HG02798 (cell line): ENCODE measurements at regions not wholly inside any gene's neighbourhood (a gene's known extent, or its start where the extent isn't known, plus 50 kb on each side); places are given as distances from the start of the nearest gene placed in this dataset.
"Not testable (repeated sequence)": the region's sequence is repeated elsewhere in the genome, so short reads cannot be mapped to it uniquely, and the experiment has no call there.

Experiments
- ATAC-seq: cut with Tn5 transposase; IDR thresholded peaks from one replicate; pipeline ENCODE4 v1.9.1; 2021; ENCODE audit warnings: mild to moderate bottlenecking; ENCODE audit not compliant: unreplicated experiment, poor library complexity

DNA sequence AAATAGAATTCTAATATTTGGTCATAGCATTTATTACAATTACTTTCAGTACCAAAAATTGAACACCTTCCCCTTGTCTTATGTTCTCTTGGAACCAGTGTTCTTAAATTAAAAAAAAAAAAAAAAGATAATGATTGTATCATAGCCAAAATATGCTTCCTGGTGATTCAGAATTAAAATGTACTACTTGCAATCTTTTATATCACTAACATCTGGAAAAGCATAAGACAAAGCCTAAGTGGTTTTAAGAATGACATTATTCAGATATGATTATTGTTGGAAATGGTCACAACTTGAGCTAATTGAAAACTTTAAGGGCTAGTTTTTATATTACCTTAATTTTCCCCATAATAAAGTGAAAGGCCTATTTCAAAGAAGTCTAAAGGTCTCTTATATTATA lies 493.3 kb upstream of the MARCKS start:
- no peak for ATAC-seq

DNA sequence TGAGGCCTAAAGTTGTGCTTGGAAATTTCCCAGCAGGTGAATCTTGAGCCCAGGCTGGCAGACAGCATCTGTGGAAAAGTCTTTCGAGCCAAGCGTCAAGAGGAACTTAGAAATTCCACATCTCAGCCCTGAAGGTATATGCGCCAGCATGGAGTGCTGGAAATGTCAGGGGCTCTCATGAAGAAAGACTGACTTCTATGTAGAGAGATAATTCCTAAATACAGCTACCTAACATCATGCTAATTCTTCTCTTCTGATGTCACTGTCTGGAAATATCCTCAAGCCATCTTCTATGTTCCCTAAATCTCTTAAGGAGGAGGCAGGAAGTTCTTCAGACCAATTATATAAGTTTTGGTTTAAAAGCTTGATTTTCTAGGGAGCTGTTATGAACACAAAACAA lies 492.4 kb upstream of the MARCKS start:
- ATAC-seq, result no peak

DNA sequence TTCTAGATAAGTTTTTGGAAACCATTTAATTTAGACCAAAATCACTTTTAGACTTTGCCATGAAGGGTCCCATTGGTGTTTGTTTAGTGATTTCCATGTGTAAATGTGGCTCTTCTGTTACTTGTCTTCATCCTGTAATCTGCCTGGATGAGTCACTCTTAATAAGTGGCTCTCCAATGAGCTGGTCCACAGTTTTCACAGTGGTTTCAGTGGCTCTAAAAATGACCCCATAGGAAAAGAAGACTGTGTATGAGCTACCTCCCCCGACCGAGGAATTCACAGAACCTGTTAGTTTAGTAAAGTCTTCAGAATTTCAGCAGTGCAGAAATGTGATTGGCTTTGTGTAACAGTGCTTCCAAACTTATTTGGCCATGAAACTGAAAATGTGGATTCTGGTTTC lies 492.0 kb upstream of the MARCKS start:
- no peak for ATAC-seq

DNA sequence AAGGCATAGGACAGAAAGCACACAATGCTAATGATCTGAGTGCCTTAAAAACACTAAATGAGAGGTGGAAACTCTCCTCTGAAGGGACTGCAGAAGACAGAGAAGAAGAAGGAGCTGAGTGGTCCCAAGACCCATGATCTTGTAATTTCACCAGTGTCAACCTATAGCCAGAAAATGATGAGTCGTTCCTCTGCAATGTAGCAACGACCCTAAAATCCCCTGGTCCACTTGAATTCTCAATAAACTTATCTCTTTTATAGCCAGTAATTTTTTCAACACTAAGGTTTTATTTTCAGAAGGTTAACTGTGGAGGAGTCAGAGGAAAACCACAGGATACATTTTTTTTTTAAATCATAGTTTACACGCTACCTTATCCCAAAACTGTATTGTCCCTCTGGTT lies 490.6 kb upstream of the MARCKS start:
- ATAC-seq, result no peak

DNA sequence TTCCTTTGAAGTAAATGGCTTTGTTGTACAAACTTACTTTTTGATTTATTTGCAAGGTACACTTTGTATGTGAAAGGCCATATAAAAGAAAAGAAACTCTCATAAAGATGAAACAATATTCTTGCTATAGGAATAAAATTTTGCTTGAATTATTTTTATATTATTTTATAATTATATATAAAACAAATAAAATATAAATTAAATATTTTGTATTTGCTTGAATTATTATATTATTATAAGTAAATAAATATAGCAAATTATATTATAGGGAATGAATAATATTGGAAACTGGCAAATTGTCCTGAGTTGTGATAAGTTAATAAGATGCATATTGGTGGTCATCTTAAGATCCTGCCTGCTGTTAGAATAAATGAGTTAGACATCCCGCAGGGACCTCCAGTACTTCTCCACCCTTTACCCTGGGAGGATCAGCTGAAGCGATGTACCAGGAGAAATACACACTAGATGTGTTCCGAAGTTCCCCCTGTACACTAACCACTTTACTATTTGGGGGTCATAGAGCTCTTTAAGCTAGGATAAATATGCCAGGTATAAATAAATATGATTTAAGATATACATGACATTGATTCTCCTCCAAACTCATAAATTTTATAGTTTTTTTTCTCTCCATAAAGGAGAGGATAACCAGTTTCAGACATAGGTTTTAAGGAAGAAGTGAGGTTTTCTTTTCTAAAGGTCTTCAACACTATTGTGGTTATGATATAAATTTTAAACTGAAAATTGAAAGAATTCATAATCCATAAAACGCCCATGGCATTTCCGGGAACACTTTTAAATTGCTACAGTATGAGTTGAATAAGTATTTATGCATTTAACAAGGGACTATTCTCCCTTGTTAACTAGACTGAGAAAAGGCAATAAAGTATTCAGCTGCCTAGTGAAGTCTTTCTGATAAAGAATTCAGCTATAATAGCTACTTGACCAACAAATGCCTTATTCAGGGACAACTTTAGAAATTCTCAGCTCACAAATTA lies 486.3 kb upstream of the MARCKS start:
- no peak for ATAC-seq

DNA sequence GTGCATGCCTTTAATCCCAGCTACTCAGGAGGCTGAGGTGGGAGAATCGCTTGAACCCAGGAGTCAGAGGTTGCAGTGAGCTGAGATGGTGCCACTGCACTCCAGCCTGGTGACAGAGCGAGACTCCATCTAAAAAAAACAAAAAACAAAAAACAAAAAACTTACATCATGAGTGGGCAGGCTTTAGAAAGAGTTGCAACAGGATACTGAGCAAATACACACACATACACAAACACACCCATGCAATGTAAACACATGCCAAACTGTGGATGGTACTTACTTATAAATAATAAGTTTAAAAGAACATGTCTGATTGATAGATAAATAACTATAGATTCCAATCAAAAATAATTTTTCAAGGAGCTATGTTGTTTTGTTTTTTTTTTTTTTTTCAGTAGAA lies 481.7 kb upstream of the MARCKS start:
- not testable (repeated sequence) for ATAC-seq

DNA sequence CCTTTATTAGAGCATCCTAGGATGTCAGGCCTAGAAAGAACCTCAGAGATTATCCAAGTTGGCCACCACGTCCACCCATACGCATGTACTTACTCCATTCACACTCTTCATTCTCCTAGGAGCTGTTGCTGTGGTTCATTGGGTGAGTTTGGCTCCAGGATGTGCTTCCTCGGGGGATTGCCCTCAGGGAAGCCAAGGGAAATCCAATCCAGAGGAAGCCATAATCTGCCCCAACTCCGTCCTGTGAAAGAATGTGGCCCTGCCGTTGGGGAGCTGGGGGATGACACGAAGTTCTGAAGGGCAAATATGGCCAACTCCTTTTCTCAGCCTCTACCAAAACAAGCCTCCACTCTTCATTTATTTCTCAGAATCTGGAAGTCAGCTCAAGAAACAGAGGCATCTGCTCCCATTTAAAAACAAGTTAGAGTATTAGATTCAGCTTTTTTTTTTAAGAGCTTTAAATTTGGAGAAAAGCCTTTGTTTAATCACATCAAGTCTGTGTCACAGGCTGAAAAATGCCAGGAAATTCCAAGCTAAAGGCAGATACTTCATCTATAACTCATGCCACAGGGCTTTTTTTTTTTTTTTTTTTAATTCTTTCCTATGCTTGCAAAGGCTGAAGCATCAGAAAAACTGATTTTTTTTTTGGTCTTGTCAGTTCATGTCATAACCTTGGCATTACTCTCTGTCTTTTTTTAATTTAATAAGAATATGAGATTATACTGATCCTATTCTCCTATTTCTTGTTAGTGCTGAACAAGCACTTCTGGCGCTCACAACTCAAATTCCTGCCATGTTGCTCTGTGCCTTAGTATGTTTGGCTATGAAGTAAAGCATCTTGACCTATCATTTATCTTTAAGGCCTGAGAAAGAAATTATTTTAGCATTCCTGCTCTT lies 480.9 kb upstream of the MARCKS start:
- ATAC-seq, result no peak

DNA sequence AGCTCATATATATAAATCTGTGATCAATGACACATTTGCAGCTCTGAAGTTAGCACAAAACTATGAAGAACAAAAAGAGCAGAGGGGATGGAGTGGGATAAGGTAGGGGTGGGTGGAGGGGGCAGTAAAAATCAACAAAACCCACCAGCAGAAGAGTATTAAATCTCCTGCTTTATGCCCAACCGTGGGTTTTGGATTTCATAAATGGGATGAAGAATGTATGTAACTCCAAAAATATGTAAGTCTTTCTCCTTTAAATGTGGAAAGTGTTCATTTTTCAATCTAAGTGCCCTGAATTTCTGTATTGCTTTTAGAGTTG lies 480.3 kb upstream of the MARCKS start:
- no peak for ATAC-seq

DNA sequence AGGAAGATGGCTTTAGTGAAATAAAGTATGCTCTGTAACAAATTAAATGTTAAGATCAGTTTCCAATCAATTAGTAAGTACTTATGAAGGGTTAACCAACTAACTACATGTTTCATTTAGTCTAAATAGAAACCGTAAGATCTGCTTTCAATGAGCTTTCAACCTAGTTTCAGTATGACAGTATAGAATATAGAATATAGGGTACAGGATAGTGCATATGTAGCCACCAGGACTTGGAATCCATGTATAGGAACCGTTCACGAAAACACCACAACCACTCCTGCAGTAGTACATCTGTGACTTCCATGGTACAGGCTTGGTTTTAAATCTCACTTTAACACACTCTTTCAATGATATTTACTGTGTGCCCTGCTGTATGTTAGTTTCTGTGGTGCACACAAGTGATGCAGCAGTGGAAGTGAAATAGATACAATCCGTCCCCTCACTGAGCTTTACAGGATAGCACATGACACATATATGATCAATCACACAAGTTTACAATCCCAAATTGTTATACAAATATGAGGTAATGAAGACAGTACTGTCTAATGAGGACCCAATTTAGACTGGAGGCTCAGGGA lies 479.7 kb upstream of the MARCKS start:
- peak; percentile 78 for ATAC-seq

DNA sequence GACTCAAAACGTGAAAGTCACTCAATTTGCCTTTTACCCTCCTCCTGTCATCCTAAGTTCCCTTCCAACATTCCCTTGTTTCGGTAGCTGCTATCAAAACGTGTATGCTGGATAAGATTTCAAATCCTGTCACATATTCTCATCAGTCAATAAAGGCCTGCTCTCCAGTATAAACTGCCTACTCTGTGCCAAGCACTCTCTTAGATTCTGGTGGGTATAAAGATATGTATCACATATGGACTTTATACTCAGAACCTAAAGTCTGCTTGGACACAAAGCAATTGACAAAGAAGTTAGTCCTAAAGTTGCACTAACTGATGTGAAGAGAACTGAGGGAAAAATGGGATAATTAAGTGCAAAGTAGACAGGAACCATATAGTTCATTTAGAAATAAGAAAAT lies 476.6 kb upstream of the MARCKS start:
- ATAC-seq, result no peak

DNA sequence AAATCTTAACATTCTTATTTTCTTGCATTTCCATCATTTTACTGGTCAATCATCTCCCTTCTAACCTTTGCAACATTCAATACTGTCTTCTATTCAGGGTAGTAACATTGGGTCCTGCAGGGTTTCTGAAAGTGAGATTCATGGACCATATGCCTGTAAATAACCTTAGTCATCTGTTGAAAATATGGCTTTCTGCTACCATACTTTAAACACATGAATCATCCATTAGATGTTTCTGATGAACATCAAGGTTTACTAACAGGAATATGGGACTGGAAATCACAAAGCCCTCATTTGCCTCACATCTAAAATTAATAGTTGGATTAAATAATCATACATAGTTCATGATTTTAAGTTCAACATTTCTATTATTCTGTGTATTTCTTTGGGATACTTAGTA lies 475.9 kb upstream of the MARCKS start:
- ATAC-seq, result no peak

DNA sequence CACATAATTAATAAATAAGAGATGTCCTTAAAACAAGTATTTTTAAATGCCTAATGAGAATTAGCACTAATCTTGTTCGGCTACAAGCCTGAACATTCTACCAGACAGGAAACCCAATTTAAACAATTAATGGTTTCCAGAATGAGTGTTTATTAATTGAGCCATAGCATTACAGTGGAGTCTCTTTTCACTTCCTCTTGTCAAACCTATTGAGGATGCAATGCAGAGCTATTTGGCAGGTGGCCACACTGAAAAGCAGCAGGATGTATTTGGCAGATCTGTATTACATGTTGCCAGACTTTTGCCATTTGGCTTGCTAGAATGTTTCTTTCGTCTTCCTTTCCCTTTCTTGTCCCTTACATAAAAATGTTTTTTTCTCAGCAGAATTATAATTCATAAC lies 475.2 kb upstream of the MARCKS start:
- ATAC-seq, result peak; percentile 81

DNA sequence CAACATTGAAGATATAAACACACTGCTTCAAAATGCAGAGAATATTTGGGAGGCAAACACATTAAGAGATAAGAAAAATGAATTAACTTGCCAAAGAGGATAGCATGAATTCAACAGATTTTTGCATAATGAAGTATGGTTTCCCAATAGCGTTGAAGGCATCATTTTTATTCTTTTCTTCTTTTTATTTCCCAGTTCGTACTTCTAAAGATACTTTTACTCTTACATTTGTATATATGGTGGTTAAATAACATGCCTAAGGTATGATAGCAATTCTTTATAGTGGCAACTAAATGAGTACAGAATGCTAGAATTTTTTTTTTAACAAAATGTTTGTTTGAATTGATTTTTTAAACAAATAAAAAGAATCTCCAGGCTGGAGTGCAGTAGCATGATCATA lies 473.4 kb upstream of the MARCKS start:
- no peak for ATAC-seq

DNA sequence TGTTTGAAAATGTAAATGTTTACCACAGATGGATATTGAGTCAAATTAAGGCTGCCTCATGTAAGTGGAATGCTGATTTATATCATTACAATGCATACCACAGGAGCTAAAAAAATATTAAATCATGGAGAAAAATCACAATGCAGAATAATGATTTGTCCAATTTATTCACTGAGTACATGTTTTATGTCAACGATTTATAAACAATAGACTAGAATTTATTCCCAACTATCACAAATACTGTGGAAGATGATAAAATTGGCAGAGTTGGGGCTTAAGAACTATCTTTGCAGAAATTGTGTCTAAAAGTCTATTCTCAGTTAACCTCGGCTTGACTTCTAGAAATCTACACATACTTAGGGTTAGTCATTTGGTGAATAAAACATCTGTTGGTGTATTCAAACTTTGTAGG lies 472.1 kb upstream of the MARCKS start:
- no peak for ATAC-seq

DNA sequence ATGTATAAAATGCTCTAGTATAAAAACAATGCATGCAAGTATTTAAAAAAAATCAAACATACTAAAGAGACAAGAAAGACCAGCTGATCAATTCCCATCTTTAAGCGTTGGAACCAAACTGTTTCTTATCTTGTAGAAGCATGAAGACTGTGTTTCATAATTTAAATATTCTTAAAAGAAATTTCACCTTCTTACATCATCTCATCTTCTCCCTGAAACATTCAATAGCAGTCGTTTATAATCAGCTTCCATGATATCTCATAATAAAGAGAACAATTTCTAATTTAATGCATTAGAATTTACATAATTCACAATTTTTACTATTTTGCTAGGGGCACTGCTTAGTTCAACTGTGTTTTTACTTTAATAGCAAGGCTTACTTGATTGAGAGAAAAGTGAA lies 468.1 kb upstream of the MARCKS start:
- no peak for ATAC-seq

DNA sequence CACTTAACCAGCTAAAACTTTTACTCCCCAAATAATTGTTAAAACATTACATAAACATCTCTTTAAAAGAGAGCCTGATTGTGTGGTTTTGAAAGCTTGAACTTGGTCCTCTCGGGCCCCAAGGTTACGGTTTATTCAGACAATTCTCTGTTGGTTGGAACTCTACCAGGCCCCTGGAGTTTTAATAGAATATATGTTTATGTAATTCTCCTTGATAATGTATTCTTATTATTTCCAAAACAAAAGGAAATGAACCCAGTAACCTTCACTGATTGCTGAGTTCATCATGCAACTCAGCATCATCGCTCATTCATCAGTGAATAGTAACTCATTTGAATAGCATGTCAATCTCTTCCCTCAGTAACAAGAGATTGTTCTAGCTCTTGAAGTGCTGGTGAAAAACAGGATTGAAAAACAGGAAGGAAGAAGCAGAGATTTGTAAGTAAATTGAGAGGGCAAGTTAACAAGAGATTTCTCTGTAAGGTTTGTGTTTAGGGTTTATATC lies 464.5 kb upstream of the MARCKS start:
- ATAC-seq, result no peak

DNA sequence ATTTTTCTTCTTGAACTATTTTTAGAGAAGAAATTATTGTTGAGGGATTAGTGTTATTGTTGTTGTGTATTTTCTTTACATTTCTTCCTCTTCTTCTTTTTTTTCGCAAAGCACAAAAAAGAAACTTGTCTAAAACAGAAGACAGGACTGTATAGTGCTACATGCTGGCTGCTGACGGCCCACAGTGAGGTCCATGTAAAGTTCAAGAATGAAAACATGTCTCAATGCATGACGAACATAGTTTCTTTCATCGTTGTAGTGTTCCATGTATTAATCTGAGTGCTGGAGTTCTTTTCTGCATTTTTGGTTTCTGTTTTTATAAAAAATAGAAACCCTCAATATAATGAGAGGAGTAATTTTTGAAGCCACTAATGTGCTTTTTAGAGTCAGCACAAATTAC lies 462.9 kb upstream of the MARCKS start:
- no peak for ATAC-seq

DNA sequence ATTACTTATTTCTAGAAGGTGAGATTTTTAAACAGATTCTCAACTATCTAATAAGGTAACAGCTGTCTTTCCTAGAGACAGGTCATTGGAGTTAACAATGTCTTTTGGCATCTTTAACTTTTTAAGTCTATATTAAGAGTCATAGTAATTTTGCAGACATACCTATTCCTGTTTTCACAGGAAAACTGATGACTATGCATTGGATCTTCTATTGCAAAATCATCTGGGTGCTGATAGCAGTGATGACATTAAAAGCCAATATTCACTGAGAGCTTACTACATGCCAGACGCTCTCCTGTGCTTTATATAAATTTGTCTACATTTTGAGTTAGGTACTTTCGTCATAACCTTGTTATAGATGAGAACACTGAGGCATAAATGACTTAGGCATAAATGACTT lies 462.4 kb upstream of the MARCKS start:
- no peak for ATAC-seq

DNA sequence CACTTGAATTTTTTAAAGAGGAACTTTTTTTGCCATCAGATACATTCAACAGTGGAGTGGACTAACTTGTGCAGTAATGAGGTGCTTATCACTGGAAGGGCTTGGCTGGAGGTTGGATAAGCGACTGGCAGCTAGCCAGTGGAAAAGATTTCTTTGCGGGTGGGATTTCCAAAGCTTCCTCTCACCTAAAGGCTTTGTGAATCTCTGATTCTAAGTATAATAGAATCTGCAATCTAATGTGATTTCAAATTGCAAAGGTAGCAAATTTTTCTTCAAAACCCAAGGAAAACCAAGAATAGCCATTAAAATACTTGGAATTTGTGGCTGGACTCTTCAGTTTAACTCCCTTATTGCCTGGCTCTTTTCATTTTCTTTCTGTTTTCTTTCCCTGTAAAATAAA lies 460.4 kb upstream of the MARCKS start:
- no peak for ATAC-seq

DNA sequence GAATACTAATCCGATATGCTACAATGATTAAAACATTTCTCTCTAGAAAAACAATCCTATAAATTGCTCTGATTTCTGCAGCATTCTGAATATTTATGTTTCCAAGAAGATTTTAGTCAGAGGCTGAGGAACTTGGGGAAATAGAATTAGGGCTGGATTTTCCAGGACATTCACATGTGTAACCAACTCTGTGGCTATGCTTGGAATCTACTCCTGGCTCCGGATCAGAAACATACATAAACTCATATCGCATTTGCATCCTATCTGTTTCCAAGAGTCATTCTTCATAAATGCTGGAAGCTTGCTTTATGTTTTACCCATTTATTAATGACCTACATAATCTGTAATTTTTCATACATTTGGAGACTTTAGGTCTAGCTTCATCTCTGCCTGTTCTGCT lies 459.9 kb upstream of the MARCKS start:
- no peak for ATAC-seq

DNA sequence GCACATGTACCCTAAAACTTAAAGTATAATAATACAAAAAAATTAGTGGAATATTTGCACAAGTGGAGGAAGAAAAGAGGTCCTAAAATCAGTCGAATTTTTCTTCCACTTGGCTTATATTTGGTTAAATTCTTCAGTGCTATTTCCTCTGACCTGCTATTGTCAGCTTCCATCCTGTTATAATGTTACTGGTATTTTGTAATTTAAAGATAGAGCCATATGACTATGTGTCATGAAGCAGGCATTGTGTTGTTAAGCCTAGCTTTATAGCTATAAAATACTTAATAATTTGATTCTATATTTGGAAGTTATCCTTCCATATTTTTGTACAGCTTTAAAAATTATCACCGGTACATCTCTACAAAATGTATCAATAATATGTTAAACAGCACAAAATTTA lies 455.9 kb upstream of the MARCKS start:
- ATAC-seq, result no peak
